ENCODE measurements at regions not wholly inside any gene's neighbourhood (a gene's known extent, or its start where the extent isn't known, plus 50 kb on each side); places are given as distances from the start of the nearest gene placed in this dataset.

DNA sequence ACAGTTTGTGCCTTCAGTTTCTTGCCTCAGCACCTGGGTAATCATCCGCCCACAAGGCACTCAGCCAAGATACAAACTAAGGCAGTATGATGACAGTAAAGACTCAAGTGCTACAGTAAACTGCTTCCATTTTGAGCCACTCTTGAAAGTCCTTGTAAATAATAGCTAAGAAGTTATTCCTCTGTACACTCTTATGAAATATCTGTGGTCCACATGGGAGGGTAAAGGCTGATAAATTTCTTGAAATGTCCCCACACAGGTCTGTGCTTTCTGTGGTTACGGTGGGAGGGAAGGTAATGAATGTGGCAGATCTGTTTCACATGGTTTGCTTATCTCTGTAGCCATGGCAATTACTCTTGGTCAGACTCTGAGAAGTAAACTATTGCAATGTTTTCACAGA is 551.0 kb upstream of the ZWINT start:
- intact Hi-C loops (cut with micrococcal nuclease; ENCODE audit: unreplicated experiment) (no loop called here), in situ Hi-C loops (cut with HindIII; ENCODE audit: low pct_unique_long_range_greater_than_20kb, low sequenced_read_pairs) (no loop called here)
- BruUV-seq (replicated peaks): no TSS peak
- ChIA-PET POLR2A (no interaction called here), CTCF (no interaction called here)
- H3K9me3 ChIP-seq (ENCODE audit: control insufficient read depth, insufficient read depth, low read depth, low read length): no peaks in the 10 kb centered on the region; the same call in 1 of the 2 replicates
- TF ChIP-seq CTCF (IDR thresholded peaks at IDR 0.05): no peak
- no peak for TF ChIP-seq SIN3A (IDR thresholded peaks at IDR 0.05; ENCODE audit: borderline replicate concordance, insufficient read depth, low read depth, low read length)
- no peak for TF ChIP-seq POLR2AphosphoS5 (IDR thresholded peaks at IDR 0.05; ENCODE audit: low read depth, low read length)
- no peak for TF ChIP-seq TCF7L2 (IDR thresholded peaks at IDR 0.05; ENCODE audit: low read depth, low read length)
- TF ChIP-seq REST (IDR thresholded peaks at IDR 0.05; ENCODE audit: insufficient read depth in 1 of 2, low read depth in 2 of 2, low read length in 1 of 2): no peak
- H3K4me1 ChIP-seq (ENCODE audit: control insufficient read depth, insufficient read depth, low read length): no peaks in the 10 kb centered on the region
- ATAC-seq (no peak), DNase-seq (ENCODE audit: low read depth, low spot score) (no peak)
- no peak overlapping the region for H3K4me3 ChIP-seq (ENCODE audit: low read depth in 2 of 2, low read length in 2 of 2)
- no peaks in the 10 kb centered on the region for H3K36me3 ChIP-seq (ENCODE audit: control insufficient read depth, insufficient read depth, low read length)
- no peaks in the 10 kb centered on the region for H3K27me3 ChIP-seq (ENCODE audit: control insufficient read depth, insufficient read depth, low read length)
- H3K27ac ChIP-seq (ENCODE audit: low read length): no peak overlapping the region

DNA sequence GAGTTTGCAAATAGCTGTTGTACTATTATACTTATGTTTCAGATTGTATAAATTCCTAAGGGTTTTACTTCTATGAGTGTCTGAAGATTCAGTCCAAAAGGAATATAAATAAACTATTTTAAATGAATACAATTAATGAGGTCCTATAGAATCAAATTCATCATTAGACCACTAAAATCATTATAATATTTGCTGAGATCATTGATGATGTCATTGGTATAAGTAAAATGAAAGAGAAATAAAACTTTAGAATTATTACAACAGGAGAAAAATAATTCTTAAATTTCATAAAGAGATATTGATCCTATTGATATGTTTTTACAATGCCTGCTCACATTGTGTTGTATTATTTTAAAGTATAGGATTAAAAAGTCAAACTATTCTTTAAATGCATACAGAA is 544.0 kb upstream of the ZWINT start:
- Histone ChIP-seq H3K27me3 (ENCODE audit: control insufficient read depth, insufficient read depth, low read length) (no peaks in the 10 kb centered on the region), H3K4me1 (ENCODE audit: control insufficient read depth, insufficient read depth, low read length) (no peaks in the 10 kb centered on the region), H3K9me3 (ENCODE audit: control insufficient read depth, insufficient read depth, low read depth, low read length) (no peaks in the 10 kb centered on the region), H3K27ac (ENCODE audit: low read length) (no peak overlapping the region), H3K4me3 (ENCODE audit: low read depth in 2 of 2, low read length in 2 of 2) (no peak overlapping the region), H3K36me3 (ENCODE audit: control insufficient read depth, insufficient read depth, low read length) (no peaks in the 10 kb centered on the region)
- ChIA-PET POLR2A (no interaction called here), CTCF (no interaction called here)
- no peak for DNase-seq (ENCODE audit: low read depth, low spot score)
- no TSS peak for BruUV-seq (replicated peaks)
- in situ Hi-C loops (cut with HindIII; ENCODE audit: low pct_unique_long_range_greater_than_20kb, low sequenced_read_pairs) (no loop called here), intact Hi-C loops (cut with micrococcal nuclease; ENCODE audit: unreplicated experiment) (no loop called here)
- ATAC-seq: no peak
- TF ChIP-seq POLR2AphosphoS5 (IDR thresholded peaks at IDR 0.05; ENCODE audit: low read depth, low read length) (no peak), SIN3A (IDR thresholded peaks at IDR 0.05; ENCODE audit: borderline replicate concordance, insufficient read depth, low read depth, low read length) (no peak)

DNA sequence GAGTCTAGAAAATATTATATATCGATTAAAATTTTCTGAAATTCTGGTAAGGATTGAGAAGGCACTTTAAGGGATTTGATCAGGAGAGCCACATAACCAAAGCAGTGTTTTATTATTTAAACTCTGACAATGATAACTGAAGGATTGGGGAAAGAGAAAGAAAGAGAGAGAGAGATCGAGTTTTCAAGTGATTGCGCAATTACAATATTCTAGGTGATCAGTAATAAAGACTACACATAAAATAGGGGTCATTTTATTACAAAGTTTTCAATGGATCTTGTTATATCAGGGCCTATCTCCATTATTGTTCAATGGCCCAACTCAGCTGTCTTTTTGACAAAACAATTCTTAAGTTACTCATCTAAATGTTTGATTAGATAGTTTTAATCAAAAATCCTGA is 541.5 kb upstream of the ZWINT start:
- in situ Hi-C loops (cut with HindIII; ENCODE audit: low pct_unique_long_range_greater_than_20kb, low sequenced_read_pairs) (no loop called here), intact Hi-C loops (cut with micrococcal nuclease; ENCODE audit: unreplicated experiment) (no loop called here)
- Histone ChIP-seq H3K27ac (ENCODE audit: low read length) (no peak overlapping the region), H3K9me3 (ENCODE audit: control insufficient read depth, insufficient read depth, low read depth, low read length) (no peaks in the 10 kb centered on the region), H3K27me3 (ENCODE audit: control insufficient read depth, insufficient read depth, low read length) (no peaks in the 10 kb centered on the region), H3K4me3 (ENCODE audit: low read depth in 2 of 2, low read length in 2 of 2) (no peak overlapping the region), H3K36me3 (ENCODE audit: control insufficient read depth, insufficient read depth, low read length) (no peaks in the 10 kb centered on the region), H3K4me1 (ENCODE audit: control insufficient read depth, insufficient read depth, low read length) (no peaks in the 10 kb centered on the region)
- no peak for DNase-seq (ENCODE audit: low read depth, low spot score)
- TF ChIP-seq REST (IDR thresholded peaks at IDR 0.05; ENCODE audit: insufficient read depth in 1 of 2, low read depth in 2 of 2, low read length in 1 of 2) (no peak), SIN3A (IDR thresholded peaks at IDR 0.05; ENCODE audit: borderline replicate concordance, insufficient read depth, low read depth, low read length) (no peak)
- POLR2A ChIA-PET: no interaction called here
- BruUV-seq (replicated peaks): no TSS peak
- CTCF ChIA-PET: no interaction called here
- no peak for ATAC-seq

Data from Panc1 (cell line).